AML-193 (cell line): ENCODE measurements at regions not wholly inside any gene's neighbourhood (a gene's known extent, or its start where the extent isn't known, plus 50 kb on each side); places are given as distances from the start of the nearest gene placed in this dataset.
"Not testable (repeated sequence)": the region's sequence is repeated elsewhere in the genome, so short reads cannot be mapped to it uniquely, and the experiment has no call there.

Source experiments
- DNase-seq, 2 experiments: peaks; one replicate each; lab custom pipeline; 2025; lab: John Stamatoyannopoulos, UW

DNA sequence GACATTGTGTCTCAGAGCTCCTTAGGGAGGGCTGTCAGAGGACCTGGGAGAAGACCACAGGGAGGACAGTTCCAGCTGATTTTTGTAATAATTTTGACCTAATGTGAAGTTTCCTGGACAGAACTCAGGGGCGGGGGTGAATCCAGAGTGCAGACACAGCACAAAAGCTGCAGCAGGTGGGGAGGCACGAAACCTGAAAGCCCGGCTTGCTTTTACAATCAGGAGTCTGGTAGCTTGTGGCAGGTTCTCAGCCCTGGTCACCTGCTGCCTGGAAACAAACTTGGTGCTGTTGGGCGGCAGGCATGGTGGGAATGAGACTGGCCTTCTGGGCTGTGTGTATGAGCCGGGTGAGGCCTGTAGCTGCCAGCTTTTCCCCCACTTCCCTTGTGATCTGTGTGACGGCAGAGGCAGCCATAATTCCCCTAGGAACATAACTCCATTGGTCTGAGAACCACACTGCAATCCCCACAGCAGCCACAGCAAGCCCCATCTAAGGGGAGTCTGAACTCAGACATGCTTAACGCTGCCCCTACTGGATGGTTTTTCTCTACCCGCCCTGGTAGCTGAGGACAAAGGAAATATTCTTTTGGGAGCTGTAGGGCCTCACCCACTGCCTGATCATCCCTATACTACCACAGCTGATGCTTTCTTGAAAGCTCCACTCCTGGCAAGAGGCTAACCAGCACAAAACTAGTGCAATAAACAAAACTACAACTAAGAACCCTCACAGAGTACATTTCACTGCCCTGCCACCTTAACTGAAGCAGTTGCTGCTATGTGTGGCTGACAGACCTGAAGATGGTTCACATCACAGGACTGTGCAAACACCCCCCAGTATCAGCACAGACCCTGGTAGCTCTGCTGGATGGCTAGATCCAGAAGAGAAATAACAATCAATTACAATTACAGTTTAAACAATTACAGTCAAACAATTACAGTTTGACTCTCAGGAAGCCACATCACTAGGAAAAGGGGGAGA is 1055.1 kb upstream of the GJE1 start:
- DNase-seq = peak in 1 of 2 experiments; percentile 10

DNA sequence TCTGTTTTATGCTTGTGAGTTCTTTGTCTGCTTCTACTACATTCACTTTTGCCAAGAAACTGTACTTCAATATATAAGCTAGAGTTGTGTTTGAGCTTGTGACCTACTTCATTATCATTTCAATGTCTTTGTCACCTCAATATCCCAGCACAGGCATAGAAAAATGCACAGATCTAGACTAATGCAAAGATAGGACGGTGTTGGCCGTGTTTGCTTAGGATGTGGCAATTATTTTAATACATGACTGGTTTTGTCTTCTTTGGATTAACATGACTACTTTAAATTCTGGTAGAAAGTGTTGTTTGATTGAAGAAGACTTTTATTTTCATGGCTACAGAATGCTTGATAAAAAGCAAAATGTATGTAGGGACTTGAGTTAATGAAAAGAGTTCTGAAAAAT is 1075.0 kb upstream of the GJE1 start:
- no peak for DNase-seq

GRCh38 chr6:141056945-141057625 is 1075.6 kb upstream of the GJE1 start:
- DNase-seq = no peak

- DNase-seq = no peak
Observed at GRCh38 chr6:141050471-141050870, 1082.3 kb upstream of the GJE1 start.

DNA sequence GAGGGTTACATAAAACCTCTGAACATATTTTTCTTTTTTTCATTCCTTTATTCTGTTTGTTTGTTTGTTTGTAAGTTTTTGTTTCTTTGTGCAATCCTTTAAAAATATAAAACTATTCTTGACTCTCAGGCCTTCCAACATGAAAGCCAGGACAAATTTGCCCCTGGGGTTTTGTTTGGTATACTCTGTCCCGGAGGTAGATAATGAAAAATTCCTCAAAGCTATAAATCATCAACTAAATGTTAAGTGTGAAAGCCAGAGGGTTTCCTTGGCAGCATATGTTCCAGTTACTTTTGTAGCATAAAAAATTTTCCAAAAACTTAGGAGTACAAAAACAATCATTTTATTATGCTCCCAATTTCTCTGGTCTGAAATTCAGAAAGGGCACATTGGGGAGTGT is 1084.3 kb upstream of the GJE1 start:
- DNase-seq = no peak

GRCh38 chr6:141046496-141046895 is 1086.2 kb upstream of the GJE1 start:
- not testable (repeated sequence) for DNase-seq

GRCh38 chr6:141041596-141042087 is 1091.1 kb upstream of the GJE1 start:
- no peak for DNase-seq

DNA sequence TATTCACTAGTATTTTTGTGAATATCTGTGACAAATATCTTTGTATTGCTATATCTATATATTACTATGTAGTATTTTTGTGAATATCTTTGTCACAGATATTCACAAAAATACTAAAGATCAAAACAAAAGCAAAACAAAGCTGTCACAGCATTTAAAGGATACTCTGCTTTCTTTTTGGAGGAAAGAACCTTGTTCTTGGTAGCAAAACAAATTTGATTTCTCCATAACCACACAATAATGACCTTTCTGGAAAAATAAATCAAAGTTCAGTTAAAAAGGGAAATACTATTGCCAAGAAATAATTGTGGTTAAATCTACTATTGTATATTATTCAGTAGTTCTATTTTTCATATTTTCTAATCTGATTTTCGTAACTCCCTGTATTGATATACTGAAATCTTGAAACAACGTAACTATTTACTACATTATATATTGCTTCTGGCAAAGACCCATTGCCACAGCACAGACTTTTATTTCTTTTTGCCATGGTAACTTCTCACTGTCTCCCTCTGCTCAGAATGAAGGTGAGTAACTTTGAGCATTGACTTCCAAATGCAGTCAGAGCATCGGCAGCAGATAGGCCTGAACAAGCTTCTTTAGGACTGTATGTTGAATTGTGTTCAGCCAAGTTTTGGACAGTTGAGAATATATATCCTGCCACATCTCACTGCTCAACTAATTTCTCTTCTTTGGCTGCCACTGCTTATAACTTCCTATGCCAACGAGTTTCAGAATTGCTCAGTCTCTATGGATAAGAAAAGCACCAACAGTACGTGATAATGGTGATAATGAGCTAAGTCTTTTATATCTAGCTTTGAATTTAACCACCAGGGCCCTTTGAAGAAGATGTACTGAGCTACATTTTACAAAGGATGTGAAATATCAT is 1097.2 kb upstream of the GJE1 start:
- no peak for DNase-seq

DNA sequence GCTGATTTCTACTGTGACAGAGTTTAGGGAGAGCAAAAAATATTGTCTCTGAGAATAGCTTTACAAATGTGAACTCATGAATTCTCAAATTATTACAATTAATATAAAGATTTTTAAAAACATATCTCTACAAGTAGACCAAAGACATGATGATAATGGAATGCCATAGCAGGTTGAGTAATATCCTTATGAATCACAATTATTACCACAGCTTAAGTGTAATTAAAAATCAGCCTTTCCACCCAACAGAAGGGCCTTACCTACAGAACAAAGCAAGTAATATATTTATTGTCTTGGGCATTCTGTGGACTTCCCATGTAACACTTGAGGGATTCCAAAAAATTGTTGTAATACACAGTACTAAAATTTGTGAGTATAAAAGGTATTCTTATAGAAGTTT is 1099.6 kb upstream of the GJE1 start:
- no peak for DNase-seq

DNA sequence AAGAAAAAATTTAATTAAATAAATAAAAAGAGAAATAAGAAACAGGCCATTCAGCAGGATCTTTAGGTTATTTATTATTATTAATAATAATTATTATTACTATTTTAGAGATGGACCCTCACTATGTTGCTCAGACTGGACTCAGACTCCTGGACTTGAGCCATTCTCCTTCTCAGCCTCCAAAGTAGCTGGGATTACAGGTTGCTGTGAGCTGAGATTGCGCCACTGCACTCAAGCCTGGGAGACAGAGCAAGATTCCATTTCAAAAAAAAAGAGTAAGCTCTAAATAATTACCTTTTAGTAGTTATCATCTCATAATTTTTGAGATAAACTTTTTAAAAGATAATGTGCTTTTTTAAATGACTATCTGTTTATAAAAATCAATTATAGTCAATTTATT is 1102.8 kb upstream of the GJE1 start:
- DNase-seq = no peak

- no peak for DNase-seq
Observed at GRCh38 chr6:141028791-141029280, 1103.9 kb upstream of the GJE1 start.

DNA sequence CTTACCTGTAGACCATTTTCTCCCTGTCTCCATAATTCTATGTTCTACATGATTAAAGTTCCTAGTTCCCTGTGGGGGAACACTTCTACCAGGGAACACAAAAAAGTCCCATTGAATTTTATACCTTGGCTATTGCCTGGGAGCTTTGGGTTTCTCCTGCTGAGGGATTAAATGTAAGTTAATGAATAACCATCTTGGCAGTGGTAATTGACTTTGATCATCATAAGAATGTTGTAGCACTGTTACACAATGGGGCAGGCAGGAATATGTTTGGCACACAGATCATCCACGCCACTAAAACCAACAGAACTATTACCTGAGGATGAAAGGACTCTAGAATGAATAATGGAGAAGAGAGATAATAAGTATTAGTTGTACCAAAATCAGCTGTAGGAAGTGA is 1106.2 kb upstream of the GJE1 start:
- DNase-seq = no peak

- DNase-seq = no peak
Observed at GRCh38 chr6:141024526-141024925, 1108.2 kb upstream of the GJE1 start.

GRCh38 chr6:141017941-141018340 is 1114.8 kb upstream of the GJE1 start:
- no peak for DNase-seq

DNA sequence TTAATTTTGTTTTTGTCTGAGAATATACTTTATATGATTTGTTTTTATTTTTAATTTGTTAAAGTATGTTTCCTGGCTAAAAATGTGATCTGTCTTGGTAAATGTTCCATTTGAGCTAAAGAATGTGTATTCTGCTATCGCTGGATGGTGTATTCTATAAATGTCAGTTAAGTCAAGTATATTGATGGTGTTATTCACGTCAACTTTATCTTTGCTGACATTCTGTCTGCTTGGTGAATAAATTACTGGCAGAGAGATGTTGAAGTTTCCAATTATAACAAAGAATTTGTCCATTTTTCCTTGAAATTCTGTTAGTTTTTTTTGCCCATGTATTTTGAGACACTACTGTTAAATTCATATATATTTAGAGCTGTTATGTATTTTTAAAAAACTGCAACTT is 1131.8 kb upstream of the GJE1 start:
- DNase-seq = no peak

- DNase-seq = no peak
Observed at GRCh38 chr6:140993515-140993914, 1139.2 kb upstream of the GJE1 start.

DNA sequence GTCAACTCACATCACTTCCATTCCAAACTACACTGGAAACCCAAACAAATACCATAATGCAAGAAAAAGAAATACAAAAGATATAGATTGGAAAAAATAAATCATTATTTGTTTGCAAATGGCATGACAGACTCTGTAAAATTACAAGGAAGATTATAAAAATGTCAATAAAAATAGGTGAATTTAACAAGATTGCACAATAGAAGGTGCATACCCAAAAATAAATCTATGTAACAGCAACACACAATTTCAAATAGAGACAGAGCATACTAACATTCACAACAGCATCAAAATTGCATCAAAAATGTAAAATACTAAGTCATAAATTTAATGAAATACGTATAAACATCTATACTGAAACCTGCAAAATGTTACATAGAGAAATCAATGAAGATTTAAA is 1140.0 kb upstream of the GJE1 start:
- DNase-seq = no peak

DNA sequence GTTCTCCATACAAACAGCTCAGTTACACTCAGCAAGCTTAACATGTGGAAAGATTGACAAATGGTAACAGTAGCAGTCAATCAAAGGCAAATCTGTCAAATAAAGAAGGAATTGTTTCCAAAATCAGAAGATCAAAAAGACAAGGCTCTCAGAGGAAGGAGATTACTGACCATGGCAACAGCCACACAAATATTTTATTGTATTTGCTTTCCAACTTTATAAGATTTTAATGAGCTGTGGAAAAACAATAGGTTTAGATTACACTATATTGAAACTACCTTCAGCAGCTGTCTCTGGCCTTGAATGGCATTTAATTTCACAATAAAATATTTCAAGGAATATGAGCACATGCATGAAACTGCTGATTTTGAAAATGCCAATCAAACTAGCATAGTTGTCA is 1143.9 kb upstream of the GJE1 start:
- DNase-seq = no peak

DNA sequence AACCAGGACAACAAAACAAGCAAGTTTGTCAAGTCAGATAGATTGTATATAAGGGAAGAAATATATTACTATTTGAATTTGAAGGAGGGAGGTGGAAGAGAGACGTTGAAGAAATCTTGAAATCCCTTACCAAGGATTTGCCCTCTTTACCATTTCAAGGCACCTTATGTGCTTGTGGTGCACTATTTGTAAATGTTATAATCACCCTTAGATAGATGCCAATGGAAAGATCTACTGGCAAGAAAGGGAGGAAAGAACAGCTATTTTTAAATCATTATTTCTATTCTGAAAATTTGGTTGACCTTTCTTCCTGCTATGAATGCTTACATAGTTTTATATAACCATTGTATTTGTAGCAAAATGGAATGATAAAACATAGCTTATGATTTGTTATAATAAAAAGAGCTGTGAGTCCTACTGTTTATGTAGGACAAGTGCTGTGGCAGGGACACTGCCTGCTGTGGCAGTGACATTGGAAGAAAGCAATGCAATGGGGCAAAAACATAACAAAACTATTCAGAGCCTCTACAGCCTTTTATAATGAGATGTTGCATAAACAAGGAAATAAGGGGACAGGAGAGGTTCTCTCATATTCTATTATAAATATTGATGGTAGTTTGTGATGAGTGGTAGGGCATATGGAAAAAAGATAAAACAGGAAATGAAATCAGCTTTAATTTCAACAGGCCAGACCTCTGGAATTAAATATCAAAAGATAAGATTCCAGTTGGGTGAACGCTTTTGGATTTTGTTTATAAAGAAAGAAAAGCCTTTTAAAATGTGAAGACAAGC is 1145.2 kb upstream of the GJE1 start:
- no peak for DNase-seq

DNA sequence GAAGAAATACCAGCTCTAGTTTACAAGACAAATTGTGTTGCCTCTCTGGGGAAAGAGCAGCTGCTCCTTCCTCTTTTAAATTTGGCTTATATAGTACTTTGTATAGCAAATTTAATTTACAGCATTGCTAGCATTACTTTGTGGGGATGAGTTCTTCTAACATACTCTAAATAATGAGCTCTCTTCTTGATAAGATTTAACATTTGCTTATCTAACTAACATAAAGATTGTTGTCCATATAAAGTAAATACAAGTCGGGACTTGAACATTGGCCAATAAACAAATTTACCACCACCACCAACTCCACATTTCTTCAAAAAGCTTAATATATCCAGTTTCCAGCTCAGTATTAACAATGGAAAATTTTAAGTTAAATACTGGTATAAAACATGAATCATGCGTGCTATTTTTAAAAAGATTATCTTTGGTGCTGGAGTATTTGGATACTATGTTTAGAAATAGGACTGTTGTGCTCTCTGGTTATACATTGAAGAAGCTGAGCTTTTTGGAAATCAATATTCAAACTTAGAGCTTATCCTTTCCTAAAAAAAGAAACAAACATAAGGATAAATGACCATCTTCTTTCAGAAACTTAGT is 1146.9 kb upstream of the GJE1 start:
- no peak for DNase-seq
